ENCODE measurements at regions not wholly inside any gene's neighbourhood (a gene's known extent, or its start where the extent isn't known, plus 50 kb on each side); places are given as distances from the start of the nearest gene placed in this dataset.

DNA sequence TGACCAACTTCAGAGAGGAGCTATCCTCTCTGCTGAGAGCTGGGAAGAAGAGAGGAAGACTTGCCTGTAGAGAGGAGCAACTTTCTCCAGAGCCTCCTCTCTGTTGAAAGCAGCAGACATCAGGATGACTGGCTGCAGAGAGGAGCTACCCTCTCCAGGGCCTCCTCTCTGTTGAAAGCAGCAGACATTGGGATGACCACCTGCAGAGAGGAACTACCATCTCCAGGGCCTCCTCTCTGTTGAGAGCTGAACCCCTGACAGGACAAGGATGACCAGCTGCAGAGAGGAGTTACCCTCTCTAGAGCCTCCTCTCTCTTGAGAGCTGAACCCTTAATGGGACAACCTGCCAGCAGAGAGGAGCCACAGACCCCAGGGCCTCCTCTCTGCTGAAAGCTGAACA, 83.0 kb upstream of the GJB5 start:
- DNase-seq (no peak), ATAC-seq (no peak)
- intact Hi-C loops (cut with DNase I): no loop called here

DNA sequence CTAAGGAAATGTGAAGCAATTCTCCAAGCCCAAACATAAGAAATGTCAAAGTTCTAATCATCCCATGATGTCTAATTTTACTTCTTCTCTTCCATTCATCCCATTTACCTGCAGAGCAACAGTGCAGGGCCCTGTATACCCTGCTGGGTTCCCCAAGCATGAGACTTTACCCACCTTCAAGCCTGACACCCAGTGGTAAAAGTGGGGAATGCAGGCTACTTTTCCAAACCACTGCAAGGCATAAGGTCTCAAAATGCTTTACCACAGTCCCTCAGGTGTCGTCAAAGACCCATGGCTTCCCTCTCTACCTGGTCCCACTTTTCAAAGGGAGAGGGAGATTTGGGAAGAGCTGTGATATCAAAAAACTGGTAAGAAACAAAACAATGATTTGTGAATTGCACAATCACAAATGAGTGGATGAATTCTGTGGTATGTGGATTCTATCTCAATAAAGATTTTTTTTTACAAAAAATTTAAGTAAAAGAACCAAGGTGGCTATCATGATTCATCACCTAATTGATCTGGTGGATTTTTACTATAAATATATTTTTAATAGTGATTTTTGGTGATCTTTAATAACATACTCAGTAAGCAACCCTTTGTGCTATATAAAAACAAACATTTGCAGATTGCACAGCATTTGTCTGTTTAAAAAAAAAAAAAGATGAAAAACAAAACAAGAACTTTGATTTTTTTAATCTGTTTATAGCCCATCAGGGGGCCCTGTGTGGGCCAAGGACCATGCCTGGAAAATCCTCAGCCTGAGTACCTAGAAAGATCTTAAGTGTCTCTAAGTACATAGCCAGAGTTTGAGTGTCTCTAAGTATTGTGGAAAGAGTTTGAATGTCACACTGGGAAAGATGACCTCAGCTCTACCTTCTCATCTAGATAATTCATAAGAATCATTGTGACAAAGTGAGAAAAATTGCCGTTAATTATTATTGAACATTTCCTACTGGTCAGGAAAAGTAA, 73.1 kb upstream of the GJB5 start:
- ATAC-seq (peak in 1 of 2 donors; percentile 64), DNase-seq (no peak)
- intact Hi-C loops (cut with DNase I): no loop called here

DNA sequence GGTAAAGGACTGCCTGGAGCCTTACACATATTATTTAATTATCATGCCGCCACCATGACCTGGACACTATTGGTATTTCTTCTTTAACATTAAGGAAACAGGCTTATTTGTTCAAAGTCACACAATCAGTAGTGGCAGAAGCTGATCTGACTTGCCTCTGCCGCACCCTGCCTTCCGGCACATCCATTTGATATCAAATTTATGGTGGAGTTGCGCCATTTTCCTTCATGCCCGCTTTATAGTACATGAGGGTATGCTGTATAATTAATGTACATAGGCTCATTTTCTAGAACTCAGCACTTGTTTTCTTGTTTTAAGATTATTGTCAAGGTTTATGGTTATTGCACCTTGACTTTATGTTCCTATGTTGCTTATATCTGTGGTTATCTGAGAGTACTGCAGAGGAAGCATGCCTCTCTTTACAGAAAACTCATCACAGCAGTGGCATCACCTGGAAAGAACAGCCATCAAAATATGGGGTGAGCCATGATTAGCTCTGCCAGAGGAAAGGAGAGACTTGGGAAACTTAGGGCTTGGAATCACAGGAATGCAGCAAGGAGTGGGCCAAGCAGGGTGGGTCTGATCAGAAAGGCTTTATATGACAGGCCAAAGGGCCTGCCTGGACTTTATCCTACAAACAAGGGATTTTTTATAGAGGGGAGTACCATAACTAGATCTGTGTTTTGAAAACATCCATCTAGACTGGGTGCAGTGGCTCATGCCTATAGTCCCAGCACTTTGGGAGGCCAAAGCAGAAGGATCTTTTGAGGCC, 72.2 kb upstream of the GJB5 start:
- ATAC-seq: no peak
- intact Hi-C loops (cut with DNase I): no loop called here
- no peak for DNase-seq

DNA sequence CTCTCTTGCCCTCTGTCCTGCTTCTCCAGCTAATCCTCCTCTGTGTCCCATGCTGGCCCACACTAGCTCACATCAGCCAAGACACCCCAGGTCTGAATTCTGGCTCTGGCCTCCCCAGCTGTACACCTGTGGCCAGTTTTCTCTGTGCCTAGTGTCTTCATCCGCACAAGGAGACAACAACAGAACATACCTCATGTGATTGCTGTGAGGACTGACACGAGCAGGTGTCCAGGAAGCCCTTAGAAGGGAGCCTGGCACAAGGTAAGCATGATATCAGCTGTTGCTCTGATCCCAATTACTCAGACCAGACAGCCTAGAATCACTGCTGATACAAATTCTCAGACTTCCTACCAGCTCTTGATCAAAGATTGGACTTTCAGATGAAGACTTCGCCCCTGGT, 71.2 kb upstream of the GJB5 start:
- ATAC-seq (no peak), DNase-seq (no peak)
- intact Hi-C loops (cut with DNase I): no loop called here

DNA sequence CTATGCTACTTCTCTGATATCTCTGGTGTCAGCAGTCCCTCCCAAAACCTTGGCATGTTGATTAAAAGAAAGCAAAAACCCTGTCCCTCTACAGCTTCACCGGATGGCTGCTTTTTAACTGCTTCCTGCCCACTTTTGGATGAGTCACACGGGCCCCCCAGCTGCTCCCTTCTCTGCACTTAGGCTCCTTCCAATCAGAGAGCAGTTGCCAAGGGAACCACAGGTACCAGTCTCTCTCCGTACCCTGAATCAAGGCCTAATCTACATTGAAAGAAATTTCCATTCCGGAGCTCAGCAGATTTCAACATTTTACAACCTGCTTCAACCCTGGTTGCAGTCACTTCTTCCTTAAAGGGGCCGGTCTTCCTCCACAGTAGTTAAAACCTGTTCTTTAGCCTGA, 70.6 kb upstream of the GJB5 start:
- peak; percentile 55 to 77 for ATAC-seq
- intact Hi-C loops (cut with DNase I): no loop called here
- DNase-seq: no peak

DNA sequence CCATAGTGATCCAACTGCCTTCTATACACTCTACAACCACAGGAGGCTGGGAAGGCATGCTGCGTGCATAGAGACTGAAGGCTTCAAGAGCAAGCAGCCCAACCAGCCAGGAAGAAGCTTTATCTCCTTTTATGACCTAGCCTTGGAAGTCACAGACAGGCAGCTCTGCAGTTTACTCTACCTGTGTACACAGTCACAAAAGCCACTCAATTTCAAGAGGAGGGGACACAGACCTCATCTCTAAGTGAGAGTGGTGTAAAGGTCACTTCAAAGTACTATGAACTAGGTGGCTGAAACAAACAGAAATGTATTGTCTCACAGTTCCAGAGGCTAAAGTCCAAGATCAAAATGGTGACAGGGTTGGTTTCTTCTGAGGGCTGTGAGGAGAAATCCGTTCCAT, 69.6 kb upstream of the GJB5 start:
- no peak for ATAC-seq
- intact Hi-C loops (cut with DNase I): no loop called here
- DNase-seq: no peak

DNA sequence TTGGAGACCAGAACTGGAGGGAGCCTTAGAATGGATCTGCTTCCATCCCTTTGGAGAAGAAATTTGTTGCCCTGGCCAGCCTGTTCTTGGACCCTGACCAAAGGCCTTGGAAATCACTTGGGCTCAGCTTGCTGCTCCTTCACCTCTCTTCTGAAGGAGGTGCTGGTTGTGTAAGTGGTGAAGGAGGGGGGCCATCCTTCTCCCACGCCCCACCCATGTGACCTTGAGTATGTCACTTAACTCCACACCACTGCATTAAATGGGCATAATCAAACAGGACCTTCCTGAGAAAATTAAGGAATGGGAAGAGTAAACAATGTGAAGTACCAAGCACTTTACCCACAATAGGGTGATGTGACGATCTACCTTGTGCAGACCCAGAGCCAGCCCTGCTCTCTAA, 68.3 kb upstream of the GJB5 start:
- intact Hi-C loops (cut with DNase I): no loop called here

DNA sequence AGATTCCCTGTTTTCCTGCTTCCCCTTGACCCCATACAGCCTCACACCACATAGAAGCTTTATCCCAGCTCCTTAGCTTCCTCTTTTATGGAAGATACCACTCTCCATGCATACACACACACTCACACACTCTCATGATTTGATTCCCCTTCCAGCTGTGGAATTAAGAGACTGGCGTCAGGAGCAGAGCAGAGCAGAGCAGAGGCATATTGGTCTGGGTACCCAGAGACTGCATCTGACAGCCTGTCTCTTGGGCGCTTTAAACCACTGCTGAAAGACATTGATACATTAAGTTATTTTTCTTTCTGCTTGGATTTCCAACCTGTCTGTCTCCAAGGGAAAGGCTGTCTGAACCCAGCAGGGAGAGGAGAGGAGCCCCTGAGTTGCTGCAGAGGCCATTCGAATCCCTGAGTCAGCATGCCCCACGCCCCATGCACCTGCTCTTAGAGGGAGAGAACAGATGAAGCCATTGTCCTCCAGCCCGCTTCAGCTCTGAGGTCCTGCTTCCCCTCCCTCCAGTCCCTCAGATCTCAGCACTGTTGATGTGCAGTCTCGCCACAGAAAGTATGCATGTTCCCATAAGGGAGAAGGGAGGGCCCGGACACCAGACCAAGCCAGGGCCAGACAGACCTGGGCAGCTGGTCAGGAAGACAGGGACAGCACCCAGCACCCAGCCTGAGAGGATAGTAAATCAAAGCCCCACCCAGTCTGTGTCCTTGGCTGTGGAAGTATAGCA, 66.7 kb upstream of the GJB5 start:
- no peak for ATAC-seq
- intact Hi-C loops (cut with DNase I): no loop called here
- no peak for DNase-seq

More for the DNA sequence above, 68.3 kb upstream of the GJB5 start:
- ATAC-seq: no peak
- no peak for DNase-seq

DNA sequence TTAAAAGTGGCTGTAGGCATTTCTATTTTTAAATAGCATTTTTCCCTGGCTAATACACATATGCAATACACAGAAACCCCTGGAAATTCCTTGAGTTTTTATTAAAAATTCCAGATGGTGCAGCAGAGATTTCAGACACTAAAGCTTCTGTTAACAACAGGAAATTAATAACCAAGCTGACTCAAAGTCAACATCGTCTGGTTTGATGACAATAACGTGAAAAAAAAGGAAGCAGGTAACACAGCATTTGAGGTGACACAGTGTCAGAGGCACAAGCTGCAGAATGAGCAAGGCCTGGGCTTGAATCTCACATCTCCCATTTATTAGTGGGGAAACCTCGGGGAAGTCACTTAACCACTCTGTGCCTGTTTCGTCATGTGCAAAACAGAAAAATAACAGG, 64.6 kb upstream of the GJB5 start:
- DNase-seq: no peak
- no peak for ATAC-seq
- intact Hi-C loops (cut with DNase I): no loop called here

DNA sequence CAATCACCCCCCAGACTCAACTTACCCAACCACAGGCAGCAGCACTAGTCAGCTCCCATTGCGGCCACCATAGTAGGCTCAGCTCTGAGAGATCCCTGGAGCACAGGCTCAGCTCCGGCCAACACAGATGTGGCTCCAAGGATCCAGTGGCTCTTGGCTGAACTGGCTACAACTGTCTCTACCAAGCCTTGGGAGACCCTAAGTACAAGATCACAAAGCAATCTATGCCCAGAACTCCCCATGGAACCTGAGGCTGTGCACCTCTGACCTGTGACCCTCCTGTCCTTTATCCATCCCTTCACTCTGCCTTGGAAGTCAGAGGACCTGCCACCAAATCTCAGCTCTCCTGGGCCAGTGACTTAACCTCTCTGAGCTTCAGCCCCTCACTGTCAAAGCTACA, 61.8 kb upstream of the GJB5 start:
- ATAC-seq (no peak), DNase-seq (no peak)
- intact Hi-C loops (cut with DNase I): no loop called here

DNA sequence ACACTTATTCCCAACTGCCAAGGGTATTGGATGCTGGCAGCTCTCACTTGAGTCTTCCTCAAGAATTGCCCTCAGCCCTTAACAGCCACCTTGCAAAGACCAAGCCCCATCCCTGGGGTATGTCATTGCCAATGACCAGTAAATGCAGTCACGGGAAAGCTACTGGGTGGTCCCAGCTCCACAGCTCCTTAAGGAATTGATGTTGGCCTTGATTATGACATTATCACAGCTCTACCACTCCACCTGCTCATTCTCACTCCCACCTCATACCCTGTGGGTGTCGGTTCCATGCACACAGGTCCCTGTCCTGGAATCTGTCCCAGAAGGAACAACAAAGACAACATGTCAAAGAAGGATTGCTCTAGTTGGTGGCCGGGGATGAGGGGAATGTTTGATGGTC, 60.5 kb upstream of the GJB5 start:
- intact Hi-C loops (cut with DNase I): no loop called here
- DNase-seq (no peak), ATAC-seq (no peak)

DNA sequence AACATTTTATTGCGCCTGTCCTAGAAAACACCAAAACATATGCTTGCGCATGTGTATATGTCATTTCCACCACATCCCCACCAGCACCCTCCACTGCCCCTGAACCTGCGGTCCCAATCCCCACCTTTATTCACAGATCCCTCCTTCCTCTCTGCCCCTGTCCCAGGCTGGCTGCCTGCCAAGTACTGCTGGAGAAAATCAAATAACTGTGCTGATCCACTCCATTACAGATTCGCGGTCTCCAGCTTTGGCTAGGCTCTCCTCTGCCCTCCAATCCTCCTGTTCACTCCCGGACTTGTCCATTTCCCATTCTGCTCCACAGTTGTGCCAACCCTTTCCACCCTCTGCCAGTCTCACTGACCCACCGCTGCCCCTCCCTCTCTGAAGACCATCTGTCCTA, 59.3 kb upstream of the GJB5 start:
- ATAC-seq (no peak), DNase-seq (no peak)
- intact Hi-C loops (cut with DNase I): no loop called here

DNA sequence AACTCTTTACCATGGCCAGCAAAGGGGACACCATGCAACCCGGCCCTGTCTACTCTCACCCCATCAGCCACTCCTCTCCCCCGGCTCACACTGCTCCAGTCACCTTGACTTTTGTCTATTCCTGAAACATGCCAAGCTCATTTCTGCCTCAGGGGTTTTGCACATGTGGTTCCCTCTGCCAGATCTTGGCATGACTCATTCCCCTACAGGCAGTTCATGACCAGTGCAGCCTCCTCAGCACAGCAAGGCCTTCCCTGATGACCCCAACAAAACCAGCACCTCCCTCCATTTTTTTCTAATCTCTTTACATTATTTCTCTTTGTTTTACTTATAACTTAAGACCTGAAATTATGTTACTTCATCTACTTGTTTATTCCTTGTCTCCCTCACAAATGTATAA, 58.6 kb upstream of the GJB5 start:
- DNase-seq (no peak), ATAC-seq (no peak)
- intact Hi-C loops (cut with DNase I): no loop called here

DNA sequence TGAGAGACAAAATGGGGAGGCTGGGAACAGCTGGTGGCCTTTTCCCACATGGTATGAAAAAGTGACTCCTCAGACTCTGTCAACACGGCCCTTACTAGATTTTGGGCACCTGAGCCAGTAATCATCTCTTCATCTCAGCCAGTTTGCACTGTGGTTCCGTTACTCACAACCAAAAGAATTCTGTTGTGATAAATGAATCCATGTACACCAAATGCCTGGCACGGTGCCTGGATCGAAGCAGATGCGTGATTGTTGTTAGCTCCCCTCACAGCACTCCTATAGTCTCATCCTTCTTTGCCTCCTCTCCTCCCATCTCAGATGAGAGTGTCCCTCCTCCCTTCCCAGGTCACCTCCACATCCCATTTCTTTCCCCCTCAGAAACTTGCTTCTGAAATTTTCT, 57.9 kb upstream of the GJB5 start:
- DNase-seq (no peak), ATAC-seq (no peak)
- intact Hi-C loops (cut with DNase I): no loop called here

DNA sequence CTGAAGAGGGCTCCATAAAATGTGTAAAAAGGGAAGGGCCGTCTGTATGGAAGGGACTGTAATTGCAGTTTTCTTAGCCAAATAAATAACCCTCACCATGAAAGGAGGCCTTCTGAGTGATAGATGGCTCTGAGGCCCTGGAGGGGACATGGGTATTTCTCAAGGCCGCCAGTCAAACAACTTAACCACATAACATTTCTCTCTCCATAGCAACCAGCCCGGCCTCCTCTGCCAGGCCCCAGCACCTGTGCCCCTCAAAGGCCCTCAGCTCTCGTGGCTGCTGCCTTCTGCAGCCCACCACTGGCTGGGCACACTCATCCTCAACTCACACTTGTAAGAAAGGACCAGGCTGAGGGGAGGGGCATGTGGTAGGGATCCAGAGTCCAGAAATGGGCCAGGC, 57.0 kb upstream of the GJB5 start:
- no peak for ATAC-seq
- intact Hi-C loops (cut with DNase I): no loop called here
- DNase-seq: no peak

DNA sequence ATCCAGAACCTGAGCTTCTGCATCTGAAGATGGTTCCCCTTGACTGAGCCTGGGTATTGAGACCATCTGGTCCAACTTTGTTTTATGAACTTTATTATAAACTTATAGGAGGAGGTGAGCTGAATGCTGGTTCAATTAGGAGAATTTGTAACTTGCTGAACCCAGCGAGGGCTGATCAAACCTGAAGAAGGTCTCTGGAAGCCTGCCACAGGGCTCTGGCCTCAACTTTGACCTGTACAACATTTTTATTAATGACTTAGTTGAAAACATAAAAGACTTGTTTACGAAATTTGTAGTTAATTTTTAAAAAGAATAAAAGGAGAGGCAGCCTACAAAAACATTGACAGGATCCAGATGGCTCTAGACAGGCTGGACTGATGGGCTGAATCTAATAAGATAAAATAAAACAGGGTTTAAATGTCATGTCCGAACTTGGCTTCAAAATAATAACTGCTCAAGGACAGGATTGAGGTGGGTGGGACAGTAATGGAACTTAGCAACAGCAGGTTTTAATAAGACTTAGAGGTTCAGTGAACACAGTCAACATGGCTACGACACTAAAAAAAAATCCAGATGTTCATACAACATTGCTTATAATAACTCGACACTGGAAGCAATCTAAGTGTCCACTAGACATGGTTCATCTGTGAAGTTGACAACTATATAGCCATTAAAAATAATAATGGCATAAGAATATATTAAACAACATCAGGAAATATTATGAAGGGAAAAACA, 53.4 kb upstream of the GJB5 start:
- intact Hi-C loops (cut with DNase I): no loop called here
- DNase-seq (no peak), ATAC-seq (no peak)
